ENCODE measurements at regions not wholly inside any gene's neighbourhood (a gene's known extent, or its start where the extent isn't known, plus 50 kb on each side); places are given as distances from the start of the nearest gene placed in this dataset.

GRCh38 chr21:28699596-28700259 lies 292.9 kb downstream of the LTN1 start:
- TF ChIP-seq CTCF (IDR thresholded peaks at IDR 0.05) (no peak), POLR2A (IDR thresholded peaks at IDR 0.05) (no peak)

Measured in uterus (tissue), 2 donors.